Activated naive CD4-positive, alpha-beta T cell treated with Interleukin-2 at 50 U/mL for 16 hours (primary cell): ENCODE measurements at regions not wholly inside any gene's neighbourhood (a gene's known extent, or its start where the extent isn't known, plus 50 kb on each side); places are given as distances from the start of the nearest gene placed in this dataset.
"Not testable (repeated sequence)": the region's sequence is repeated elsewhere in the genome, so short reads cannot be mapped to it uniquely, and the experiment has no call there.

Experiments
- DNase-seq: peaks from one replicate; pipeline ENCODE4 v3.0.0-alpha.2; 2020

- DNase-seq = no peak
These were observed 378.3 kb downstream of the CCER1 start for GRCh38 chr12:90576707-90577106.

- no peak for DNase-seq
These were observed 379.0 kb downstream of the CCER1 start for GRCh38 chr12:90575995-90576394.

- DNase-seq = no peak
These were observed 380.3 kb downstream of the CCER1 start for GRCh38 chr12:90574676-90575075.

- DNase-seq = no peak
These were observed 382.2 kb downstream of the CCER1 start for GRCh38 chr12:90572778-90573177.

- DNase-seq = no peak
These were observed 385.3 kb downstream of the CCER1 start for GRCh38 chr12:90569685-90570084.

GRCh38 chr12:90562671-90563070 lies 392.3 kb downstream of the CCER1 start:
- no peak for DNase-seq

GRCh38 chr12:90548595-90548994 lies 406.4 kb downstream of the CCER1 start:
- no peak for DNase-seq

- DNase-seq = no peak
These were observed 408.5 kb downstream of the CCER1 start for GRCh38 chr12:90546511-90546910.

- DNase-seq = no peak
These were observed 411.1 kb downstream of the CCER1 start for GRCh38 chr12:90543841-90544240.

GRCh38 chr12:90543374-90543773 lies 411.6 kb downstream of the CCER1 start:
- no peak for DNase-seq

- not testable (repeated sequence) for DNase-seq
These were observed 412.1 kb downstream of the CCER1 start for GRCh38 chr12:90542852-90543251.

- DNase-seq = not testable (repeated sequence)
These were observed 421.1 kb downstream of the CCER1 start for GRCh38 chr12:90533828-90534227.

- DNase-seq = no peak
These were observed 434.8 kb downstream of the CCER1 start for GRCh38 chr12:90520002-90520734.

- no peak for DNase-seq
These were observed 435.7 kb downstream of the CCER1 start for GRCh38 chr12:90519285-90519684.

- no peak for DNase-seq
These were observed 439.5 kb downstream of the CCER1 start for GRCh38 chr12:90515199-90516175.

- no peak for DNase-seq
These were observed 440.7 kb downstream of the CCER1 start for GRCh38 chr12:90514325-90514724.

GRCh38 chr12:90512518-90512917 lies 442.5 kb downstream of the CCER1 start:
- no peak for DNase-seq

GRCh38 chr12:90510948-90511347 lies 444.0 kb downstream of the CCER1 start:
- DNase-seq = no peak

- no peak for DNase-seq
These were observed 450.2 kb downstream of the CCER1 start for GRCh38 chr12:90504806-90505205.

GRCh38 chr12:90502070-90502469 lies 452.9 kb downstream of the CCER1 start:
- no peak for DNase-seq

- DNase-seq = no peak
These were observed 453.6 kb downstream of the CCER1 start for GRCh38 chr12:90501412-90501811.

GRCh38 chr12:90499795-90500194 lies 455.2 kb downstream of the CCER1 start:
- DNase-seq = no peak

GRCh38 chr12:90497923-90498545 lies 456.9 kb downstream of the CCER1 start:
- DNase-seq = no peak

- no peak for DNase-seq
These were observed 464.6 kb downstream of the CCER1 start for GRCh38 chr12:90490355-90490754.
